HG03025 (cell line): ENCODE measurements at regions not wholly inside any gene's neighbourhood (a gene's known extent, or its start where the extent isn't known, plus 50 kb on each side); places are given as distances from the start of the nearest gene placed in this dataset.
"Not testable (repeated sequence)": the region's sequence is repeated elsewhere in the genome, so short reads cannot be mapped to it uniquely, and the experiment has no call there.

Experiments used
- ATAC-seq: cut with Tn5 transposase; IDR thresholded peaks from one replicate; pipeline ENCODE4 v1.9.1; 2021; ENCODE audit warnings: mild to moderate bottlenecking, moderate library complexity; ENCODE audit not compliant: unreplicated experiment, low FRiP score

DNA sequence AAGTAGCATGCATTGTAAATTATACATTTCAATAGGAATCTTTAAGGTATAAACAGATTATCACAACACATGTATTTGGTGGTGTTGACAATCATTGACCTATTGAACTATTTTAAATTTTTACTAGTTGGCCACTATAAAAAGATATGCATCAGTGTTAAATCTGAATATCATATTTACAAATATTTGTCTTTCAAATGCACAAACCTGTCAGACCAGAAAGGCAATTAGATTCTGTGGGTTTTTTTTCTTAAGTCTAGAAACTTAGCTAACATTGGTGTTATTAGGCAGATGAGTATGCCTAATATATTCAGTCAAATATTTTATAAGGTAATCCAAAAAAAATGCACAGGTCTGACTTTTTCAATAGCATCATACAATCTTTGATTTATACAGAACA lies 241.4 kb upstream of the DGKB start:
- no peak for ATAC-seq

DNA sequence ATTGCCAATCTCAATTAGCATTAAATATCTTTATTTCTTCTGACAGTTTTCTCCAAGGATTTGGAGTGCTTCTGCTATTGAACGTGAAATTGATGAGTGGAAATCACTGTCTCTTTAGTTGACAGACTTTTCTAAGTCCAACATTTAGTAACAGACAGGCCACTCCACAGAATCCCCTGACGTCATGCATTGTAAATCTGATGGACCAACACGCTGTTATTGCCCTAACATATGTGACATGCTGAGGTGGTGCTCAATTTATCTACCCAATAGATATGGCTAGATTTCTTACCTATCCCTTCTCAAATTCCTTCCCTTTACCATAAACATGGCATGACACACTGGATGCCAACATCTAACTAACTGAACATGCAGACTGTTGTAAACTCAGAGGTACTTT lies 240.6 kb upstream of the DGKB start:
- ATAC-seq, result no peak

DNA sequence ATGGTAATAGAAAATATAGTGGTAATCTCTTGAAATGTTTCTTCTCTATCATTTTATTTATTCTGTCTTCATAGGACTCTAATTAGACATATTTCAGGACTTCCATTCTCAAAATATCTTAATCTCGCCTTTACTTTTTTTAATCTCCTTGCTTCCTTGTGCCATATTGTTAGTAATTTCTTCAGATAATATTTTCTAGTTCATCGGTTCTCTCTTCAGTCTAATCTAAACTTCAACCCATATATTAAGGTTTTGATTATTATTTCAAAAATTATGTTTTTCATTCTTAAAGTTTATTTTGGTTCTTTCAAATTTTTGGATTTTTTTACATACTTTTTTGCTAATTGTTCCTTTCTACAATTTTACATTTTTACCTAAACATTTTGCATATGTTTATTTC lies 237.9 kb upstream of the DGKB start:
- no peak for ATAC-seq

DNA sequence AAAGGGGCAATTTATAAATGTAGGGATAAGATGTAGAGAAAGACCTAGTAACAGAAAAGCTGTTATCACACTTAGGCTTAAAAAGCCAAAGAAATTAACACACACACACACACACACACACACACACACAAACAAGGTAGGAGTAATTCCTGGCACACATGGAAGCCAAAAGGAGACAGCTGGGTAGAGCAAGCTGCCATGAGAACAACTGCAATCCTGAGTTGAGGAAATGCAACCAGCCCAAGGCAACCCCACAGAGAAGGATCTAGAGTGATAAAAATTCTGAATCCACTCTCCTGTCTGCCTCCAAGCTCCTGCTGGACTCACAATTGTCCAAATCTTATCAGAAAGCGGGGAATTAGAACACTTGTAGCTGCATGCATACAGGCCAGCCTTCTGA lies 229.1 kb upstream of the DGKB start:
- ATAC-seq, result no peak

DNA sequence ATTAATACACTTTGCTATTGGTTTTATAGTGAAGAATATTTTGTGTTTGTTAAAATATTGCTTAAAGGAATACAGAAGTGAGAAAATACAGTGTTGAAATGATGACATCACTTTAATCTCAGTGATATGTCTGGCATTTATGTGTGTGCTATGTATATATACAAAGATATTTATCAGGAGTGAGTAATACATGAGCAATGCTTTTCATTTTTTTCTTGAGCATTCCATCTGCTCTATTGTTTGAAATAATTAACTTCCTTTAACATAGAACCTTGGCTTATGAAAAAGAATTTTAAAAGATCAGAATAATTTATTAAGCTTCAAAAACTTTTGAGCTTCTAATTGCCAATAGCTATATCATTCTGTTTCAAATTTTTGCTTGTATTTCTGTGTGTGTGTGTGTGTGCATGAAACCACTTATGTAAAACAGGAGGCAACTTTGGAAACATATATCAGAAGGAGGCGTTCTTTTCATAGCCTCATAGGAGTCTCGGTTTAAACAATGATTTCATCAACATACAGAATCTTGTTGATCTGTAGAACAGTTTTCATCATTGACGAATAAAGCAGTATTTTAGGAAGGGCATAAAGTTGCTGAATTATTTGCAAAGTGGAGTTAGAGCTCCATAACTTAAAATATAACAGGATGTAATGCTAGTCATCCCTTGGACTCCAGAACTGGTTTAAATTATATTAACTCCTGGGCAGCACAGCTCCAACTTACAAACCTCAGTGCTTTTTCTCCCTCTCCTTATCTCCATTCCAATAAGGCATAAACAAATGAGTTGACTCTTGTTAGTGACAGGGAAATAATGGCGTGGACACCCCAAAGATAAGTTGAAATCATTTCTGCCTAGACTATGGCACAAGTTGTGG lies 228.4 kb upstream of the DGKB start:
- ATAC-seq, result no peak

DNA sequence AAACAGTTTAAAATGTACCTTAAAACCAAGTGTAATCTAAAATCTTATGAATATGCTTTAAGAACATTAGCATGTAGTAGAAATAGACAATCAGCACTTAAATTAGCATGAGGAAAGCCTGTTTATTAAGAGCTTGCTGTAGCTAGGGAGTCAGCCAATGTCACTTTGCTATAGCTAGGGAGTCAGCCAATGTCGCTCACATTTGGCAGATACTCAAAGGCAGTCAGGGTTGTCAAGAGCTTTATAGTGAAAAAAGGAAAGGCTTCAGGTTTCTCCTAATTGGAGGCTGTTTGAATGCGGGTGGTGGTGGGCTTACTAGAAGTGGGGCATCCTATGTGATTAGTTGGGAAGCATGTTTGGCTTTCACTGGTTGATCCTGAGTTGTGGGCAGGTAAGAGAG lies 226.2 kb upstream of the DGKB start:
- no peak for ATAC-seq

DNA sequence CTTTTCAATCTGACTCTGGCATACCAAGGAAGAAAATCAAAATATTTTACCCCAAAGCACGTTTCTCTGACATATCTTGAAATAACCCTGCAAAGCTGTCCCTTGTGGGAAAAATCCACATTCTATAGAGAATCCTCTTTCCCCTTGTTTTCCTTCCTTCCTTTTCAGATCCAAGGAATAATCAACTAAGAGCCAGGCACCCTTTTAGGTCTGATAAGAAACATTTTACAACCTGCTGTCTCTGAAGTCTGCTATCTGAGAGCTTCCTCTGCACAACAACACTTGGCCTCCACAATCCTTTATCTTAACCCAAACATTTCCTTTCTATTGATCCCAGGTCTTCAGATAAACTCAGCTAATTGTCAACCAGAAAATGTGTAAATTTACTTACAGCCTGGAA lies 224.1 kb upstream of the DGKB start:
- not testable (repeated sequence) for ATAC-seq

DNA sequence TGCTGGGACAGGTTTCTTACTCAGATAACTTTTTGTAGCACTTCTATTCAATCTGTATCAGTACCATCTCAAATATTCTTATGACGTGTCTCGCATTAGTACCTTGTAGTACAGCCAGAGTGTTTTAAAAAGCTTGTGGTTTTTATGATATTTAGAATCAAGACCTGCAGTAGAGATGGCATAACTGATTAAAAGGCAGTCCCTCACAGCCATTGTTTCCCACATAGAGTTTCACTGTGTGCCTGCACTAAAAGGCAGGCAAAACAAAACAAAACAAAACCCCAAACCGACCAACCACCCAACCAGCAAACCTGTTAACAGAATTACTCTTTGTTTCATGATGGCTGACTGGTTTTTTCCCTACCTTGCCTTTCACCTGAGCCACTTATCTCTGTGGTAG lies 221.3 kb upstream of the DGKB start:
- ATAC-seq, result no peak

DNA sequence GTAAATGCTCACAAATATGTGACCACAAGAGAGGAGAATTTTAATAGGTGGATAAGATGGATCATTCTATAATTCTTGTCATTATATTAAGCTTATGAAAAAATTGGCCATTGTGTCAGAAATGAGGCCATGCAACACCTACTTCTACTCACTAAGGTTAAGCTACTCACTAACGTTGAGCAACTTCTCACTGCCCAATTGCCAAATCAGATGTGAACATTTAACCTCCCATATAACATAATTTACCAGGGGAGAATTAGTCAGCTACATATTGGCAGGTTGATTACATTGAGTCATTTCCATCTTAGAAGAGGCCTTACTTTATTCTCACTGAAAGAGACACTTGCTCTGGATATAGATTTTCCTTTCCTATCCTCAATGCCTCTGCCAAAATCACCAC lies 211.2 kb upstream of the DGKB start:
- no peak for ATAC-seq

DNA sequence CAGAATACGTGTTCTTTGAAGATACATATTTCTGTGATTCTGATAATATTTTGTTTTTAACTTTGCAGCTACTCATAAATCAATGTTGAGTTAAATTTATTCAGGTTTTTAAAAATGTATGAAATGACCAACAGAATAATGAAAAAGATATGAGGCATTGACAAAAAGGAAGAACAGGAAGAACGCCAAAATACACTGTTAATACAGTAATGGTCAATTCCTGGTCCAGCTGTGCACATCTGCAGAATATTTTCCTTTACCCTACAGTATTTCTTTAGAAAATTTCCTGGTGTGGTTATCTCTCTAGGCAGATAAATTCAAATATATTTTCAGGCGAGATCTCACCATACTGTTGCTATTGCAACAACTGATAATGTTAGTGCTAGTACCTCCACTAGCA lies 203.2 kb upstream of the DGKB start:
- no peak for ATAC-seq

DNA sequence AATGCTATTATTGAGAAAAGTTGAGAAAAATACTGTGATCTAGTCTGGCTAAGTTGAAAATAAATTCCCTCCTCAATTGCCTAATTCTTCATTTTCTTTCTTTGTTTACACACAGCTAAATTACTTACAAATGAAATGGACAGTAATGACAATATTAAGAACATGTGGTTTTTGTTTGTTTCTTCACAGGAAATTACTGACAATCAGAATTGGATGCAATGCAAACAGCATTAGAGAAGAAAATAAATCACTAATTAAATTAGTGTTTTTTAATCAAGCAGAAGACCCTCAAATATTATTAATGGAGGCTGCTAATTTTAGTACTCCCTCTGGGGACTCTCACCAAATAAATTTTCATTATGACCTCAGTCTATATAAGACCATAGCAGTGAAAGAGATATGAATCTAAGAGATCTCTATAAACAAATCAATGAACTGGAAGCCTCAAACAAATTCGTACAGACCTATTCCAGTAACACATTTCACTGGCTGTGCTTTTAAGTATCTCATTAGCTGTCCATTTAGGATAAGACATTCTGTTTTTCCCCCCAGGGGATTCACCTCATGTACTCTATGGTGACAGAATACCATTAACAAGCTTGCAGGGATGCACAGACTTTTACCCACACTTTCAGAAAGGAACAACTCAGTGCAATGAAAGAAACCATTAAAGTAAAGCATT lies 202.0 kb upstream of the DGKB start:
- no peak for ATAC-seq

DNA sequence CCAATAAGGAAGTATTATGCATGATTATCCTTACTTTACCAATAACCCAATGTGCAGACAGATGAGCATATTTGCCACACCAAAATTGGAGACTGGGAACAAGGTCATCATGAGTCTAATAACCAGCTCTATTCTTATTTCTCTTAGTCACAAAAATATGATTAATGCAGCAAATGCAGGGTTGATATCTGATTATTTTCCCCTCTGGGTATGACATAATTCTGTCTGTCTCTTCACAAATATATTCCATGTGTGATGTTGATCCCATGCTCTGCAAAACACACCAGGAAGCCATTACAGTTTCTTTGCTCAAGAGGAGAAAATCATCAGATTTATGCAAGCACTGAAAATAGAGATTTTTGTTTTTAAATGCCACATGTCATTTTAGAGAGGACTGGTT lies 196.5 kb upstream of the DGKB start:
- ATAC-seq, result no peak

DNA sequence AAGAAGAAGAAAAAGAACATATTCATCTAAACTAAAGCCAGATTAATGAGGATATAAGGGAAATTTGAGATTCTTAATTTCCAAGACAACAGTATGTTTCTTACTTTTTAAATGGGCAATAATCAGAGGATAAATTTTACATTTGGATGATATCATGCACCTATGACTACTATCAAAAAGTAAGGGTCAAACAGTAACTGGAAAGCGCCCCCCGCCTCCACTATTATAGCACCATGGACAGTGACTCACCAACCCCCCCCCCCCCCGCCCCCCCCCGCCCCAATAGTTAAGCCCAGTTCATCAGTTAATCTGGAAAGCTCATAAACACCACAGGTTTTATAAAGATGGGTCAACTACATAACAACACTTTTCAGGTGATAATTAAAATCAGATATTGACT lies 194.3 kb upstream of the DGKB start:
- ATAC-seq, result no peak

DNA sequence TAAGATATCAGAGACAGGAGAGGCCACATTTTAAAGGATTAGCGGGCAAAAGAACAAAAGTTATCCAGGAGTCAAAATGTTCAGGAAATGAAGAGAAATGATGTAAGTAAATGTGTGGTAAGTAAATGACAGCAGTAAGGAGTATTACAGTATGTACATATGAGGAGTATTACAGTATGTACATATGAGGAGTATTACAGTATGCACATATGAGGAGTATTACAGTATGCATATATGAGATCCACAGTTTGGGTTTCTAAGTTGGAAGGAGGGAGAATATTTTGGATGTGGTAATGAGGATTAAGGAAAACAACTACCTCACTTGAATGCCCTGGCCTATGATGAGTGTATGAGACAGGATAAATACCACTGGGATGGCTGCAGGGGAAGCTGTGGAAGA lies 192.4 kb upstream of the DGKB start:
- no peak for ATAC-seq

DNA sequence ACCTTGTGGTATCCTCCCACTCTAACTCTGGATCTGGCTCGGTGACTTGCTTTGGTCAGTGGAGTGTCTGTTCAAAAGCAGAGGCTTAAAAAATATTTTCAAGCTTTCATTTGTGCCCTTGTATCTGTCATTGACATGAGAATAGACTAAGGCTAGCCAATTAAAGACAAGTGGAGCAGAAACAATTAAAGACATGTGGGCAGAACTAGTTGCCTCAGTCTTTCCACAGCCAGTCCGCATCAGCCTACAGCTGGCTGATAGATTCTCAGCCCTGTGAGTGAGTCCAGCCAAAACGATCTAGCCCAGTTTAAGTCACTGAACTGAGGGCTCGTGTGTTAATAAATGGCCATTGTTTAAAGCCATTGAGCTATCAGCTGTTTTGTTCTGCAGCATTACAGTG lies 185.2 kb upstream of the DGKB start:
- ATAC-seq, result no peak

DNA sequence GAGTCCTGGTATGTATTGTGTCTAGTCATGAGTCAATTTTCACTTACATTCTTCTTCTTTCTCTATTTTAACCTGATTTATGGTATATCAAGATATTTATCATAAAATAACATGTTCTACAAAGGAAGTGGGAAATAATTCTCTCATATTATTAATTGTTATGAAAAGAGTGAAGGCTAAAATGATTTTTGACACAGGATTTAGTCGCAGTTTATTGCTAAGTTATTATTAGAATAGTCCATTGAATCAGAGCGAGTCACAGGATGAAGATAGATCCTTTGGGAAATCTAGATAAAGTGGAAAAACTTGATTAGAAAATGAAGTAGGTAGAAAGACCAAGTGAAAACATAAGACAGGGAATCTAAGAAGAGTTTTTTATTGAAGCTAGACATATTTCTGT lies 184.3 kb upstream of the DGKB start:
- ATAC-seq, result no peak

DNA sequence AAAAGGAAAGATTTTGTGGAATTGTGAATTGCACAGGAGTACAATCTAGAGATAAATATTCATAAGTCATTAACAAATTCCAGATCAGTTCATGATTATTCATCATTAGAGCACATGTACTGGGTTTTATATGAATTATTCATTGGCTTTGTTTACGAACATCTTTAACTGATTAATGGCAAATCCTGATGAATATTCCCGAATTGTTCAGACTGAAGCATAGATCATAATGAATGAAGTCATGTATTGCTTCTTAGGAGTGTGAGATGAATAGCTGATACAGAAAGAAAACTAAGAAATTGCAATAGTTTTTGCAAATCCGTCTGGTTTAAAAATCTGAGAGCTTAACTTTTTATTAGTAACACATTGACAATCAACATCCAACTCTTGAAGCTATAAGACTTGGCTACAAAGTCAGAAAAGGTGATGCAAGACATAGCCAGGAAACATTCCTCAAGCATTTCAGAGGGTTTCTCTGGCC lies 183.6 kb upstream of the DGKB start:
- ATAC-seq, result no peak

DNA sequence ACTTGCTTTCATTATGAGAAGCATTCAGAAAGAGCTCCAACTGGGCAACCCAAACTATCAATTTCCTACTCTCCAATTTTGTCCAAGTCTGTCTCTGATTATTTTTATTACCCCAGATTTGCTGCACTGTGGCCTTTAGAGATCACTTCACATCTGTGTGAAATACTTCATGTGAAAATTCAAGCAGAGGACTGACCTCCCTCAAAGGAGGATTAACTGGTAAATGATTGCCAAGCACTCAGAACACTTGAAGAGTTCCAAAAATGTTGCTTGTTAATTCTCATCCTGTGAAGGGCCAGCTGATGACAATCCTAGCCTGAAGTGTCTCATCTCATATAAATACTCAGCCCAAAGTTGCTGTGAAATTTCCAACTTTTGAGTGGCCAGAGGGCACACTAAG lies 182.8 kb upstream of the DGKB start:
- ATAC-seq, result no peak

DNA sequence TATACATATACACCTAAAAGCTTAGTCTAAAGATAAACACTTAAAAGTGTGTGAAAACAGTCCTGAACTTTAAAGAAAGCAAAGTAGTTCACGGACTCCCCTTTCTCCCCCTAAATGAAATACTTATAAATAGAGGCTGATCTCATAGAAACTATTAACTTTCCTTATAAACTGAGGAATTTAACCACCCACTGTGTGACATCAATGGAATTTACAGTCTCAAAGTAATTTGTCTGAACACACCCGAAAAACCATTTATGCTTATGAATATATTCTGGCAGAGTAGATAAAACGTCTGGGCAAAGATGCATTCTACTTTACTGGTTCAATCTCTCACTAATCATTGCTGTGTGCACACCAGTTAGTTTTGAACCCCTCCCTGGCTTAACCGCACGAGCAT lies 181.8 kb upstream of the DGKB start:
- ATAC-seq, result no peak

DNA sequence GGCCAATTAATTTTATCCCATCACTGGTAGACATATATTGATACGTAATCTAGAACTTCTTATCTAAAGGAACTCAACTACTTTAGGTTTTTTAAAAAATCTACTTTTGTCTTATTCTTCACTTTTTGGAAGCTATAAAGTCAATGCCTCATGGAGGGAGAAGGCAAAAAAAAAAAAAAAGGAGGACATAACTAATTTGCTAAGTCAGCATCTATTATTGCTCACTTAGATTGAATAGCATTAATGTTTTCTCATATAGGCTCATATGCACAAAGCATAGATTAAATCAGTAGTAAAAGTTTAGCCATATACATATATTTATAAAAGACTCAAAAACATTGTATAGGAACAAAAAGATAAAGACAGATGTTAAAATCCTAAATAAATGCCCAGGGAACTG lies 179.3 kb upstream of the DGKB start:
- no peak for ATAC-seq

DNA sequence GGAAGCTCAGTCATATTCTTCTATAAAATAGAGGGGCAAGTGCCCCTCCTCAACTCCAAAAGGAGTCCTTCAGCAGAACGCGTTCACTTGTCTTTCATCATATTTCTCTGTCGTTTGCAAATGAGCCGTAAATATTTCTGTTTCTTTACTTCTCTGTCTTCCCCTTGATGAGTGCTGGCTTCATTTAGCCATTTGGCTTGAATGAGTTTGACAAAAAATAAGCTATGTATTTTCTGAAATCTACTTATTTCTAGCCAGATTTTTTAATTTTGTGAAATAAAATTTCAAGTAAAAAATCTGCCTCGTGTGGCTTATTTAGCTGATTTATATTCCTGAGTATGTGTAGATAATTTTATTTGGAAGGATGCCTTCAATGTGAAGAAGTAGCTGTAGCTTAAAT lies 170.8 kb upstream of the DGKB start:
- no peak for ATAC-seq

DNA sequence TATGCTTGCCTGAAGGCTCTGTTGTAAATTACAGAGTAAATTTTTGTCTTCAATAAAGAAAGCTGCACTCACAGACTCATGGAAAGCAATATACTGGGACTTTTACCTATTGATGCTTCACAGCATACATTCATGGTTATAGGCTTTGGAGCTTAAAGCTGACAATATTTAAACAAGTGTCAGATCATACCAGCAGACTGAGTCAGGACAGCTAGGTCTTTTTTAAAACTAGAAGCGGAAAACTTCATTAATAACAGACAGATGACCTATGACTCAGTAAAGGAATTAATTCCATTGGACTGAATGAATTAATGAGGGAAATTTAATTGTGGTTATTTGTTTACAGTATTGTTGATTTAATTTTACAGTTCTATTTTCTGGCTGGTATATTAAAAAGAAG lies 165.8 kb upstream of the DGKB start:
- ATAC-seq, result no peak
